Ishikawa (cell line): ENCODE measurements at regions not wholly inside any gene's neighbourhood (a gene's known extent, or its start where the extent isn't known, plus 50 kb on each side); places are given as distances from the start of the nearest gene placed in this dataset.

Source experiments
- CEBPB ChIP-seq: IDR thresholded peaks from 2 replicates; pipeline ENCODE4 v1.6.1; 2012
- CREB1 ChIP-seq: IDR thresholded peaks from 2 replicates; pipeline ENCODE4 v1.6.1; 2012; ENCODE audit warnings: low read depth
- EGR1 ChIP-seq: IDR thresholded peaks from 2 replicates; pipeline ENCODE4 v1.6.1; 2012
- EP300 ChIP-seq: IDR thresholded peaks from 2 replicates; pipeline ENCODE4 v1.6.1; 2012; ENCODE audit warnings: borderline replicate concordance
- FOXM1 ChIP-seq: IDR thresholded peaks from 2 replicates; pipeline ENCODE4 v1.6.1; 2012; ENCODE audit warnings: low read depth, borderline replicate concordance
- NFIC ChIP-seq: IDR thresholded peaks from 2 replicates; pipeline ENCODE4 v1.6.1; 2012
- RAD21 ChIP-seq: IDR thresholded peaks from 2 replicates; pipeline ENCODE4 v1.6.1; 2012; ENCODE audit warnings: low read depth
- TAF1 ChIP-seq: IDR thresholded peaks from 2 replicates; pipeline ENCODE4 v1.6.1; 2012; ENCODE audit warnings: low read depth, mild to moderate bottlenecking
- TCF12 ChIP-seq: IDR thresholded peaks from 2 replicates; pipeline ENCODE4 v1.6.1; 2012; ENCODE audit warnings: low read depth
- TEAD4 ChIP-seq: IDR thresholded peaks from 2 replicates; pipeline ENCODE4 v1.6.1; 2012
- YY1 ChIP-seq: IDR thresholded peaks from 2 replicates; pipeline ENCODE4 v1.6.1; 2012; ENCODE audit warnings: low read depth
- ZBTB7A ChIP-seq: IDR thresholded peaks from 2 replicates; pipeline ENCODE4 v1.6.1; 2012; ENCODE audit warnings: low read depth
- TF ChIP-seq, protein P1 (sequence below): IDR thresholded peaks from 2 replicates; pipeline ENCODE4 v1.6.1; 2012; ENCODE audit warnings: low read depth, mild to moderate bottlenecking
- TF ChIP-seq, protein P2 (sequence below): IDR thresholded peaks from 2 replicates; pipeline ENCODE4 v1.6.1; 2012
- TF ChIP-seq, protein P3 (sequence below): IDR thresholded peaks from 2 replicates; pipeline ENCODE4 v1.6.1; 2012

DNA sequence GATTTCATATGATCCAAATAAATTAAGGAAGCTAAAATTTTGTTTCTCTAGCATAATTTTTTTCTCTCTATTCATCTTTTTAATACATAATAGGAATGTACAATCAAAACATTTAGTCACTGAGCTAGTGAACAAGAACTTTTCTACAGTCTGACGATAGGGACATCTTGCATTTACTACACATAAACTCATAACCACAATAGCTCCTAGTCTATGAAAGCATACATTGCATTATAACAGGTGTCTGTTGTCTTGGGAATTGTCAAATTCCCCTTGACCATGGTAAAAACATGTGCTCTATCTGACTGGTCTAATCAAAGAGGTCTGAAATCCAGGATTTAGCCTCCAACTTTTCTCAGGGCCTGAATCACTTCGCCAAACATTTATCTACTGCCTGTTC, 144.8 kb downstream of the FAM124B start:
- TF ChIP-seq TEAD4 (no peak), CREB1 (no peak), NFIC (no peak), ZBTB7A (no peak), RAD21 (no peak), TAF1 (no peak), YY1 (no peak), CEBPB (no peak), TCF12 (no peak), FOXM1 (no peak), EGR1 (no peak), EP300 (no peak)
- TF ChIP-seq, protein P1, sequence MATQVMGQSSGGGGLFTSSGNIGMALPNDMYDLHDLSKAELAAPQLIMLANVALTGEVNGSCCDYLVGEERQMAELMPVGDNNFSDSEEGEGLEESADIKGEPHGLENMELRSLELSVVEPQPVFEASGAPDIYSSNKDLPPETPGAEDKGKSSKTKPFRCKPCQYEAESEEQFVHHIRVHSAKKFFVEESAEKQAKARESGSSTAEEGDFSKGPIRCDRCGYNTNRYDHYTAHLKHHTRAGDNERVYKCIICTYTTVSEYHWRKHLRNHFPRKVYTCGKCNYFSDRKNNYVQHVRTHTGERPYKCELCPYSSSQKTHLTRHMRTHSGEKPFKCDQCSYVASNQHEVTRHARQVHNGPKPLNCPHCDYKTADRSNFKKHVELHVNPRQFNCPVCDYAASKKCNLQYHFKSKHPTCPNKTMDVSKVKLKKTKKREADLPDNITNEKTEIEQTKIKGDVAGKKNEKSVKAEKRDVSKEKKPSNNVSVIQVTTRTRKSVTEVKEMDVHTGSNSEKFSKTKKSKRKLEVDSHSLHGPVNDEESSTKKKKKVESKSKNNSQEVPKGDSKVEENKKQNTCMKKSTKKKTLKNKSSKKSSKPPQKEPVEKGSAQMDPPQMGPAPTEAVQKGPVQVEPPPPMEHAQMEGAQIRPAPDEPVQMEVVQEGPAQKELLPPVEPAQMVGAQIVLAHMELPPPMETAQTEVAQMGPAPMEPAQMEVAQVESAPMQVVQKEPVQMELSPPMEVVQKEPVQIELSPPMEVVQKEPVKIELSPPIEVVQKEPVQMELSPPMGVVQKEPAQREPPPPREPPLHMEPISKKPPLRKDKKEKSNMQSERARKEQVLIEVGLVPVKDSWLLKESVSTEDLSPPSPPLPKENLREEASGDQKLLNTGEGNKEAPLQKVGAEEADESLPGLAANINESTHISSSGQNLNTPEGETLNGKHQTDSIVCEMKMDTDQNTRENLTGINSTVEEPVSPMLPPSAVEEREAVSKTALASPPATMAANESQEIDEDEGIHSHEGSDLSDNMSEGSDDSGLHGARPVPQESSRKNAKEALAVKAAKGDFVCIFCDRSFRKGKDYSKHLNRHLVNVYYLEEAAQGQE: no peak
- TF ChIP-seq, protein P2, sequence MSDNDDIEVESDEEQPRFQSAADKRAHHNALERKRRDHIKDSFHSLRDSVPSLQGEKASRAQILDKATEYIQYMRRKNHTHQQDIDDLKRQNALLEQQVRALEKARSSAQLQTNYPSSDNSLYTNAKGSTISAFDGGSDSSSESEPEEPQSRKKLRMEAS: no peak
- TF ChIP-seq, protein P3, sequence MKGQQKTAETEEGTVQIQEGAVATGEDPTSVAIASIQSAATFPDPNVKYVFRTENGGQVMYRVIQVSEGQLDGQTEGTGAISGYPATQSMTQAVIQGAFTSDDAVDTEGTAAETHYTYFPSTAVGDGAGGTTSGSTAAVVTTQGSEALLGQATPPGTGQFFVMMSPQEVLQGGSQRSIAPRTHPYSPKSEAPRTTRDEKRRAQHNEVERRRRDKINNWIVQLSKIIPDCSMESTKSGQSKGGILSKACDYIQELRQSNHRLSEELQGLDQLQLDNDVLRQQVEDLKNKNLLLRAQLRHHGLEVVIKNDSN: no peak

DNA sequence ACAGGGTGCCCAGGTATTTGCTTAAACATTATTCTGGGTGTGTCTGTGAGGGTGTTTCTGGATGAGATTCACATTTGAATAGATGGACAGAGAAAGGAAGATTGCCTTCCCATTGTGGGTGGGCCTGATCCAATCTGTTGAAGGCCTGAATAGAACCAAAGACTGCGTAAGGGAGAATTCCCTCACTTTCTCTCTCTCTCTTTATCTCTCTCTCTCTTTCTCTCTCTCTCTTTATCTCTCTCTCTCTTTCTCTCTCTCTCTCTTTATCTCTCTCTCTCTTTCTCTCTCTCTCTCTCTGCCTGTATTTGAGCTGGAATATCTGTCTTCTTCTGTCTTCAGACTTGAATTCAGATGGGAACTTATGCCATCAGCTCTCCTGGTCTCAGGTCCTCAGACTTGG, 148.4 kb downstream of the FAM124B start:
- TF ChIP-seq TEAD4 (no peak), EGR1 (no peak)

DNA sequence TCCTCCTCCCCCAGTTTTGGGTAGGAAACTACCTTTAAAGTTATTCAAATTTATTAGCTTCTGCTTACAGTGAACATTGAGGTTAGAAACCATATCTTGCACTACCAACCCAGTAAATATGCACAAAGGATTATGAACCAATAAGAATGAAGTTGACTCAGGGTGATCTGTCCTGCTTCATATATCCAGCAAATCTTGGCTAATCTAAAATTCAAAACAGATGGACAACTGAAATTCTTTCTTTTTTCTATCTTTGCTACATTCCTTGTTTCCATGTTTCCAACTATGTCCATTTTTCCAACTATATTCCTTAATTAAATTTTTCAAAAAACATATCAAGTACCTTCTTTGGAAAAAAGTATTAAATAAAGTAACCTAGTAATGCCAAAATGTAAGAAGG, 149.3 kb downstream of the FAM124B start:
- TF ChIP-seq YY1: no peak
- TF ChIP-seq RAD21: no peak
- no peak for TF ChIP-seq CREB1
- TF ChIP-seq TAF1: no peak
- TF ChIP-seq, protein P1: no peak
- TF ChIP-seq TCF12: no peak
- no peak for TF ChIP-seq NFIC
- TF ChIP-seq, protein P2: no peak
- no peak for TF ChIP-seq TEAD4
- no peak for TF ChIP-seq ZBTB7A
- TF ChIP-seq EGR1: no peak
- no peak for TF ChIP-seq FOXM1
- TF ChIP-seq CEBPB: no peak
- no peak for TF ChIP-seq EP300
- TF ChIP-seq, protein P3: no peak

DNA sequence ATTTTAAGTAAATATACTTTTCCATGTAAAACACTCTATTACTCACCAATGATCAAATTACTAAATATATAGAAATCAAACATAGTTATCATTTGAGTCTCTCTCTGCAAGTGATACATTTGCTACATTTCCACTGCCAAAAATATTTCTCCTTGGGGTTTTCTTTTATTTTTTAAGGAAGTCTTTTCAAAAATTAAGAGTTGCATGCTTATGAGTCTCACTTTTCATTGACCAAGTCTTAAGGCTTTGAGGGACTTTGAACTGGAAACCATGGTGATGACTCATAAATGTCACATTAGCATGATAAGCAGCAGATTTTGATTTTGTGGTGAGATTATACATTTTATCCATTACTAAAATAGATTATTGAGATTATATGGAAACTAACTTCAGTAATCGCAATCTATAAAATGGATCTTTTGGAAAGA, 152.9 kb downstream of the FAM124B start:
- TF ChIP-seq YY1 (no peak), EGR1 (no peak), EP300 (no peak), NFIC (no peak), RAD21 (no peak), CEBPB (no peak), TCF12 (no peak), TEAD4 (no peak), FOXM1 (no peak), TAF1 (no peak), CREB1 (no peak), ZBTB7A (no peak)
- TF ChIP-seq, protein P2: no peak
- TF ChIP-seq, protein P1: no peak
- TF ChIP-seq, protein P3: no peak
